WERI-Rb-1 (cell line): ENCODE measurements at regions not wholly inside any gene's neighbourhood (a gene's known extent, or its start where the extent isn't known, plus 50 kb on each side); places are given as distances from the start of the nearest gene placed in this dataset.
A peak's percentile ranks its signal among the peaks of the same experiment; 100 is the strongest.

Experiments
- DNase-seq: peaks from one replicate; pipeline ENCODE4 v3.0.0-alpha.2; 2020
- H3K27ac ChIP-seq: fragments of 250-450 bp; sonication (Bioruptor Pico); 2 replicates; pipeline ENCODE4 v1.5.1; 2020; ENCODE audit warnings: mild to moderate bottlenecking, moderate library complexity
- H3K27me3 ChIP-seq: fragments of 250-450 bp; sonication (Bioruptor Pico); 2 replicates; pipeline ENCODE4 v1.5.1; 2021; ENCODE audit warnings: mild to moderate bottlenecking, low read depth, moderate library complexity; ENCODE audit not compliant: insufficient read depth, severe bottlenecking
- H3K36me3 ChIP-seq: fragments of 250-450 bp; sonication (Bioruptor Pico); 2 replicates; pipeline ENCODE4 v1.5.1; 2020; ENCODE audit warnings: mild to moderate bottlenecking, moderate library complexity
- H3K4me3 ChIP-seq: 2 replicates; pipeline ENCODE4 v1.5.1; 2011; ENCODE audit warnings: low read depth, mild to moderate bottlenecking, control low read depth, low read length
- H3K9me3 ChIP-seq: fragments of 250-450 bp; sonication (Bioruptor Pico); 2 replicates; pipeline ENCODE4 v1.5.1; 2021; ENCODE audit warnings: mild to moderate bottlenecking, moderate library complexity; ENCODE audit not compliant: severe bottlenecking
- TF ChIP-seq, protein P1 (sequence below): IDR thresholded peaks from 2 replicates; pipeline ENCODE4 v1.5.1; 2011; ENCODE audit warnings: low read depth, mild to moderate bottlenecking, control low read depth, inconsistent platforms, low read length

DNA sequence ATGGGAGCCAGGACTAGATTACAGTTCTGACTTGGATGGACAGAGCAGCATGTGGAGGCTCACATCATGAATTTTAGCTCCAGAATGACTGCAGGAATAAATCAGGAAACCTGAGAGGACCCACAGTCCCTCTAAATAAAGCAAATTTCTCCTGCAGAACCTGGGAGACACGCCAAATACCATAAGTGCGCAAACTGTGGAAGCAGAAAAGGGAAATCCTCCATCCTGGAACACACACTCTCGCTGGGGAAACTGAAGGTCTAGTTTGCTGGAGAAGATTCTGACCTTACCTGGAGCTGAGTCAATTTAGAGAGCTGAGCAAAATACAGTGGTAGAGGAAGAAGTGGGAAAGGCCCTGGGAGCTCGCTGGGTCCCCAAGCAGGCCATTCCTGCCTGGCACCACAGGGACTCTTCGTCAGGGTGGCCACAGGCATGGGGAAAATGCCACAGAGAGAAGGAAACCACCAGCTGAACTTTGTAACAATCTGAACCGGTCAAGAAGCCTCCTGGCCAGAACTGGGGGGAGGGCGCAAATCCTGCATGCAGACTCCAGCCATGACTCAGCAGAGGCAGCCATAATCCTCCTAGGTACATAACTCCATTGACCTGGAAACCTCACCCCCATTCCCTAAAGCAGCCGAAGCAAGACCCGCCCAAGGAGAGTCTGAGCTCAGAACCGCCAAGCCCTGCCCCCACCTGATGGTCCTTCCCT, 390.9 kb downstream of the LRRC70 start:
- Histone ChIP-seq H3K9me3 (no peaks in the 10 kb centered on the region), H3K4me3 (no peak overlapping the region), H3K27me3 (no peaks in the 10 kb centered on the region), H3K36me3 (no peaks in the 10 kb centered on the region), H3K27ac (no peak overlapping the region)
- peak; percentile 7 for DNase-seq
- TF ChIP-seq, protein P1, sequence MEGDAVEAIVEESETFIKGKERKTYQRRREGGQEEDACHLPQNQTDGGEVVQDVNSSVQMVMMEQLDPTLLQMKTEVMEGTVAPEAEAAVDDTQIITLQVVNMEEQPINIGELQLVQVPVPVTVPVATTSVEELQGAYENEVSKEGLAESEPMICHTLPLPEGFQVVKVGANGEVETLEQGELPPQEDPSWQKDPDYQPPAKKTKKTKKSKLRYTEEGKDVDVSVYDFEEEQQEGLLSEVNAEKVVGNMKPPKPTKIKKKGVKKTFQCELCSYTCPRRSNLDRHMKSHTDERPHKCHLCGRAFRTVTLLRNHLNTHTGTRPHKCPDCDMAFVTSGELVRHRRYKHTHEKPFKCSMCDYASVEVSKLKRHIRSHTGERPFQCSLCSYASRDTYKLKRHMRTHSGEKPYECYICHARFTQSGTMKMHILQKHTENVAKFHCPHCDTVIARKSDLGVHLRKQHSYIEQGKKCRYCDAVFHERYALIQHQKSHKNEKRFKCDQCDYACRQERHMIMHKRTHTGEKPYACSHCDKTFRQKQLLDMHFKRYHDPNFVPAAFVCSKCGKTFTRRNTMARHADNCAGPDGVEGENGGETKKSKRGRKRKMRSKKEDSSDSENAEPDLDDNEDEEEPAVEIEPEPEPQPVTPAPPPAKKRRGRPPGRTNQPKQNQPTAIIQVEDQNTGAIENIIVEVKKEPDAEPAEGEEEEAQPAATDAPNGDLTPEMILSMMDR, result no peak

DNA sequence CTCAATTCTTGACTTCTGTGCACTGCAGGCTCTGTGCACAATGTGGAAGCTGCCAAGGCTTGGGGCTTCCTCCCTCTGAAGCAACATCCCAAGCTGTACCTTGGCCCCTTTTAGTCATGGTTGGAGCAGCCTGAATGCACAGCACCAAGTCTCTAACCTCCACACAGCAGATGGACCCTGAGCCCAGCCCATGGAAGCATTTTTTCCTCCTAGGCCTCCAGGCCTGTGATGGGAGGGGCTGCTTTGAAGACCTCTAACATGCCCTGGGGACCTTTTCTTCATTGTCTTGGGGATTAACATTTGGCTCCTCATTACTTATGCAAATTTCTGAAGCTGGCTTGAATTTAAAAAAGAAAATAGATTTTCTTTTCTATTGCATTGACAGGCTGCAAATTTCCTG, 385.8 kb downstream of the LRRC70 start:
- Histone ChIP-seq H3K9me3 (peaks cover 3% of the 10 kb centered on the region), H3K36me3 (no peaks in the 10 kb centered on the region), H3K27me3 (no peaks in the 10 kb centered on the region), H3K27ac (no peak overlapping the region), H3K4me3 (no peak overlapping the region)
- no peak for DNase-seq
- TF ChIP-seq, protein P1, result no peak

DNA sequence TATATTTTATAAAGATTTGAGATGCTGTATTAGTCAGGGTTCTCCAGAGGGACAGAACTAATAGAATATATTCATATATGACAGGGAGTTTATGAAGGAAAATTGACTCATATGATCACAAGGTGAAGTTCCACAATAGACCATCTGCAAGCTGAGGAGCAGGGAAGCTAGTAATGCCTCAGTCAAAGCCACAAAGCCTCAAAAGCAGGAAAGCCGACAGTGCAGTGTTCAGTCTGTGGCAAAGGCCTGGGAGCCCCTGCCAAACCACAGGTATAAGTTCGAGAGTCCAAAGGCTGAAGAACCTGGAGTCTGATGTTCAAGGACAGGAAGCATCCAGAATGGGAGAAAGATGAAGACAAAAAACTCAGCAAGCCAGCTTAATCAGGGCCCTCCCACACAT, 382.2 kb downstream of the LRRC70 start:
- H3K27ac ChIP-seq, result no peak overlapping the region
- no peaks in the 10 kb centered on the region for H3K36me3 ChIP-seq
- TF ChIP-seq, protein P1, result no peak
- H3K4me3 ChIP-seq, result no peak overlapping the region
- DNase-seq, result no peak
- peaks cover 3% of the 10 kb centered on the region for H3K9me3 ChIP-seq
- H3K27me3 ChIP-seq, result no peaks in the 10 kb centered on the region

DNA sequence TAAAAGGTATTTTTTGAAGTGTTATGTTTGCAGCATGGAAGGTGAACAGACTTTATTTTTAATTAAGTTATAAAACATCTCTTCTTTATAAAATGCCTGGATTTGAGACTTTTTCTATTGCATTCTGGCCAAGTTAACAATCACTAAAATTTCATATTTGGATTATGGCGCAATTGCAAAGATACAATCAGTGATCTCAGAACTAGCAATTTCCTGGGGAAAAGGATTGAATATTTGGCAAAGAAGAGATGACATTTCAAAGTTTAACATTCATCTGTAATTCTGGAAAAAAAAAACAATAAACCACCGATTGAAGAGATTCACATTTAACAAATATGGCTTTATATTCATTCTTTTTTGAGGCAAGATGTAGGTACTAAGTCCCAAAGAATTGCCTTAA, 378.0 kb downstream of the LRRC70 start:
- no peak overlapping the region for H3K4me3 ChIP-seq
- H3K27me3 ChIP-seq, result no peaks in the 10 kb centered on the region
- TF ChIP-seq, protein P1, result no peak
- H3K36me3 ChIP-seq, result no peaks in the 10 kb centered on the region
- H3K9me3 ChIP-seq, result no peaks in the 10 kb centered on the region
- H3K27ac ChIP-seq, result no peak overlapping the region
- DNase-seq, result no peak

DNA sequence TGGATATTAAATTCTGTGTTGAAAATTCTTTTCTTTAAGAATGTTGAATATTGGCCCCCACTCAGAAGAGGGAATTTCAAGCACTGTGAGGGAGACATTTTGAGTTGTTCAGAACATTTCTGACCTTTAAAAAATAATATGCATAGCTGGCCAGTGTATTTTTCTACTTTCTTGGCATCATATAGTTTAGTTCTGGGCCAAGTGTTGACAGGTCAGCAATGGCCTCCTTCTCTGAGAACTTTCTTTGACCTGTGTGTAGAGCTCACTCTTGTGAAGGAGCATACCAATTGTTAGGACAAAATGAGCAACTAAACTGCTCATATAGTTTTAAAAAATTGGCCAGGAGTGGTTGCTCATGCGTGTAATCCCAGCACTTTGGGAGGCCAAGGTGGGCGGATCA, 376.0 kb downstream of the LRRC70 start:
- TF ChIP-seq, protein P1, result no peak
- Histone ChIP-seq H3K9me3 (peaks cover 2% of the 10 kb centered on the region), H3K4me3 (no peak overlapping the region), H3K27me3 (no peaks in the 10 kb centered on the region), H3K27ac (no peak overlapping the region), H3K36me3 (no peaks in the 10 kb centered on the region)
- no peak for DNase-seq

DNA sequence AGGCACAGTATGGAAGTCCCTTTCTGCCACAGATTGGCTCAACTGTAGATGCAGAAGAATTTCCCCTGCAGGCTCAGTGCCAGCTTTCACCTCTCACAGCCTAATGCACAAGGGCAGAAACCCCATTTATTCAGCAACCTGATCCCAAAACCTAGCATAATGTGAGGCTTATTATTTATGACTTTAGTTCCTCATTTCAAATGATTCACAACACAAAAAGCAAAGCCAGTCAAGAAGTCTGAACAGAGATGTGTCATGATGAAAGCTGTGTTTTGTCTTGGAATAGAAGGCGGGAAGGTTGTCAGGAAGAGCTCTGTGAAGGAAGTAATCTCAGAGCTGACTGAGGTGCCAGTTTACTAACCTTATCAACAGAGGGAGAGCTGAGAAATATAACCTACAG, 369.7 kb downstream of the LRRC70 start:
- Histone ChIP-seq H3K9me3 (peaks cover 2% of the 10 kb centered on the region), H3K4me3 (no peak overlapping the region), H3K27me3 (peaks cover 4% of the 10 kb centered on the region), H3K27ac (no peak overlapping the region), H3K36me3 (no peaks in the 10 kb centered on the region; the same call in 1 of the 2 replicates)
- no peak for DNase-seq
- TF ChIP-seq, protein P1, result no peak
